Epidermal melanocyte (primary cell): ENCODE measurements at regions not wholly inside any gene's neighbourhood (a gene's known extent, or its start where the extent isn't known, plus 50 kb on each side); places are given as distances from the start of the nearest gene placed in this dataset.
"Not testable (repeated sequence)": the region's sequence is repeated elsewhere in the genome, so short reads cannot be mapped to it uniquely, and the experiment has no call there.

ENCODE experiments used
- DNase-seq: peaks from one replicate; pipeline ENCODE4 v3.0.0; 2011; ENCODE audit warnings: low spot score; ENCODE audit not compliant: insufficient read length

GRCh38 chr17:72175787-72176515, 55.1 kb downstream of the SOX9 start:
- no peak for DNase-seq

GRCh38 chr17:72176516-72176851, 55.7 kb downstream of the SOX9 start:
- no peak for DNase-seq

- DNase-seq = no peak
These were observed 56.3 kb downstream of the SOX9 start for GRCh38 chr17:72176951-72177660.

GRCh38 chr17:72177738-72178137, 56.9 kb downstream of the SOX9 start:
- DNase-seq = no peak

- DNase-seq = no peak
These were observed 61.6 kb downstream of the SOX9 start for GRCh38 chr17:72182371-72182873.

GRCh38 chr17:72183194-72183685, 62.4 kb downstream of the SOX9 start:
- DNase-seq = no peak

GRCh38 chr17:72184805-72185204, 64.0 kb downstream of the SOX9 start:
- DNase-seq = no peak

- DNase-seq = no peak
These were observed 64.7 kb downstream of the SOX9 start for GRCh38 chr17:72185564-72185963.

- no peak for DNase-seq
These were observed 66.7 kb downstream of the SOX9 start for GRCh38 chr17:72187556-72187955.

GRCh38 chr17:72188801-72189200, 68.0 kb downstream of the SOX9 start:
- DNase-seq = no peak

- no peak for DNase-seq
These were observed 69.2 kb downstream of the SOX9 start for GRCh38 chr17:72189768-72190593.

- DNase-seq = no peak
These were observed 70.5 kb downstream of the SOX9 start for GRCh38 chr17:72191356-72191755.

- no peak for DNase-seq
These were observed 71.3 kb downstream of the SOX9 start for GRCh38 chr17:72191921-72192799.

- no peak for DNase-seq
These were observed 72.0 kb downstream of the SOX9 start for GRCh38 chr17:72192800-72193192.

- DNase-seq = no peak
These were observed 72.7 kb downstream of the SOX9 start for GRCh38 chr17:72193391-72194106.

- not testable (repeated sequence) for DNase-seq
These were observed 73.3 kb downstream of the SOX9 start for GRCh38 chr17:72194107-72194440.

- no peak for DNase-seq
These were observed 78.4 kb downstream of the SOX9 start for GRCh38 chr17:72199256-72199655.

GRCh38 chr17:72204742-72205141, 83.9 kb downstream of the SOX9 start:
- DNase-seq = no peak

- DNase-seq = no peak
These were observed 84.5 kb downstream of the SOX9 start for GRCh38 chr17:72205357-72205756.

GRCh38 chr17:72205822-72206221, 85.0 kb downstream of the SOX9 start:
- DNase-seq = no peak
